GM12878 (cell line): ENCODE measurements at regions not wholly inside any gene's neighbourhood (a gene's known extent, or its start where the extent isn't known, plus 50 kb on each side); places are given as distances from the start of the nearest gene placed in this dataset.

Experiments used
- CTCF ChIP-seq, 3 experiments: IDR thresholded peaks in 2 of 3; conservative IDR thresholded peaks in 1 of 3; 2 replicates each; pipeline ENCODE4 v1.5.1; 2011; ENCODE audit warnings: low read depth in 3 of 3, low read length in 3 of 3, mild to moderate bottlenecking in 3 of 3, control low read depth in 2 of 3, moderate library complexity in 2 of 3, inconsistent platforms in 1 of 3, mixed read lengths in 1 of 3; ENCODE audit not compliant: control insufficient read depth in 2 of 3, insufficient read depth in 1 of 3; ENCODE audit errors: extremely low read depth in 1 of 3
- YY1 ChIP-seq: IDR thresholded peaks from 2 replicates; pipeline ENCODE4 v1.6.1; 2011; ENCODE audit warnings: low read depth, mild to moderate bottlenecking, low read length

- TF ChIP-seq CTCF (IDR thresholded peaks at IDR 0.05 in 2 of 3, conservative IDR thresholded peaks at IDR 0.05 in 1 of 3; ENCODE audit: control insufficient read depth in 2 of 3, extremely low read depth in 1 of 3, insufficient read depth in 1 of 3, low read depth in 3 of 3, low read length in 3 of 3) (no peak), YY1 (no peak)
Observed at GRCh38 chr6:50276771-50277261, 227.1 kb upstream of the DEFB112 start.
